ENCODE measurements at regions not wholly inside any gene's neighbourhood (a gene's known extent, or its start where the extent isn't known, plus 50 kb on each side); places are given as distances from the start of the nearest gene placed in this dataset.

DNA sequence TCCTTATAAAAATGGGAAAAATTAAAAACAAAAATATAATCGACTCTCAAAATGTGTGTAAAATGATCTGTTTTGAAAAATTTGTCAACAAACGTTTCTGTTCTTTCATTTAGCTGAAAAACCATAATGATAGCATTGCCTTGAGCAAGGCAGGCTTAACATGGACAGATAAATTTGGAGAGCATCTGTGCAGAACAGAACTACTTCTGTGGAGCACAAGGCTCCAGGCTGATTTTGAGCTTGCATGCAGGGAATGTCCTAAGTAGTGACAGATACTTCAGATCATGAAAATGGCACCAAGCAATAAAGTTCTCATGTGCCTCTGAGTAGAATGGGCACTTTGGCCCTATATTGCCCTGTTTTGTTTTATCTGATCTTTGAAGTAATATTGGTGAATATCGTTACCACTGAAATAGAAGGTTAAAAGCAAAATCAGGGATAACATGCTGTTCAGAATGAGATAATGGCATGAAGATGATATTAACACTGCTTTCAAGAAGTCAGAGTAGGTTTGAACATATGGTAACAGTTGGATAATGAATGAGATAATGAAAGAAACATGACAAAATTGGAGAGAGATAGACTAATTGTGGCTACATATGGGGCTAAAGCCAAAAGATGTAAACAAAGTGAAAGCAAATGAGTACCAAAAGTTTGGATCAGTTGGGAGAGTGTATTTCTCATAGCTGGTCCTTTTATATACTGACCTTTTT, 730.5 kb upstream of the CCDC179 start:
- Mint-ChIP-seq H3K27ac (no peak overlapping the region), H3K27me3 (ENCODE audit: low read depth) (no peaks in the 10 kb centered on the region), H3K4me3 (no peak overlapping the region), H3K36me3 (ENCODE audit: low read depth) (peaks cover 4% of the 10 kb centered on the region), H3K9me3 (peaks cover 7% of the 10 kb centered on the region), H3K4me1 (peaks cover 3% of the 10 kb centered on the region)
- TF ChIP-seq CTCF (IDR thresholded peaks at IDR 0.05; ENCODE audit: unreplicated experiment in 3 of 3), result no peak

GRCh38 chr11:23594755-23595154, 734.5 kb upstream of the CCDC179 start:
- H3K36me3 Mint-ChIP-seq (ENCODE audit: low read depth), result no peaks in the 10 kb centered on the region
- no peaks in the 10 kb centered on the region for H3K27me3 Mint-ChIP-seq (ENCODE audit: low read depth)
- H3K9me3 Mint-ChIP-seq, result no peaks in the 10 kb centered on the region
- no peak overlapping the region for H3K4me3 Mint-ChIP-seq
- H3K27ac Mint-ChIP-seq, result no peak overlapping the region
- H3K4me1 Mint-ChIP-seq, result no peaks in the 10 kb centered on the region
- TF ChIP-seq CTCF (IDR thresholded peaks at IDR 0.05; ENCODE audit: unreplicated experiment in 3 of 3), result no peak

GRCh38 chr11:23604966-23605365, 744.7 kb upstream of the CCDC179 start:
- no peak overlapping the region for H3K27ac Mint-ChIP-seq
- H3K27me3 Mint-ChIP-seq (ENCODE audit: low read depth), result no peaks in the 10 kb centered on the region
- no peak overlapping the region for H3K4me3 Mint-ChIP-seq
- no peaks in the 10 kb centered on the region for H3K4me1 Mint-ChIP-seq
- TF ChIP-seq CTCF (IDR thresholded peaks at IDR 0.05; ENCODE audit: unreplicated experiment in 3 of 3), result no peak
- H3K36me3 Mint-ChIP-seq (ENCODE audit: low read depth), result no peaks in the 10 kb centered on the region
- no peaks in the 10 kb centered on the region for H3K9me3 Mint-ChIP-seq

DNA sequence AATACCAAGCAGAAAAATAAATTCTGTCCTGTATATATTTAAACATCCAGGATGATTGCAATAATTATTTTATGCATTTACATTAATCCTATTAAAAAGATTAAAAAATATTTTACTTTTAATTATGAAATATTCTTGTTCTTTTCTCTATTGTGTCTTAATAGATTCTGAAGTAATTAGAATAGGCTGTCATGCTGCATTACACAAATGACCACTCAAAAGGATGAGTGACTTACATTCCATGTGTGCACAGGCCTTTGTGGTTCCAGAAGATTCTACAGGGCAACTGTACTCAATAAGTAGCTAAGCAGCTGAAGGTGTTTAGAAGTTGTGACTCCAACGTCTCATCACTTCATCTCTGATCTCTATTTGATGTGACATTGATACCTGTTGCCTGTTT, 745.9 kb upstream of the CCDC179 start:
- Mint-ChIP-seq H3K4me3 (no peak overlapping the region), H3K27me3 (ENCODE audit: low read depth) (no peaks in the 10 kb centered on the region), H3K27ac (no peak overlapping the region), H3K9me3 (no peaks in the 10 kb centered on the region), H3K4me1 (no peaks in the 10 kb centered on the region), H3K36me3 (ENCODE audit: low read depth) (no peaks in the 10 kb centered on the region)
- no peak for TF ChIP-seq CTCF (IDR thresholded peaks at IDR 0.05; ENCODE audit: unreplicated experiment in 3 of 3)

DNA sequence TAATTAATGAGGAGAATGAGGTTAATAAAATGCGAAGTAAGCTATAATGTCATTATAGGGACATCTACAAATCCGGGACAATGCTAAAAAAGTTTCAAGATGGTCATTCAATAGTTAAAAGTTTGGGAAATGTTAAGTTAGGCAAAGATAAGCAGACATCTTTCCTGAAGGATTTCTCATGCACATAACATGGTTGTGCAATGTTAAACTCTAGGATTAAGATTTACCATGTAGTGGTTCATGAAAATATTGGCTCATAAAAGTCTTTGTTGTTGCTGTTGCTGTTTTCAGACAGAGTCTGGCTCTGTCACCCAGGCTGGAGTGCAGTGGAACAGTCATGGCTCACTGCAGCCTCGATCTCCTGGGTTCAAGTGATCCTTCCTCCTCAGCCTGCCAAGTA, 751.5 kb upstream of the CCDC179 start:
- Mint-ChIP-seq H3K27ac (no peak overlapping the region), H3K4me3 (no peak overlapping the region), H3K9me3 (peaks cover 3% of the 10 kb centered on the region), H3K36me3 (ENCODE audit: low read depth) (no peaks in the 10 kb centered on the region), H3K27me3 (ENCODE audit: low read depth) (no peaks in the 10 kb centered on the region), H3K4me1 (no peaks in the 10 kb centered on the region)
- no peak for TF ChIP-seq CTCF (IDR thresholded peaks at IDR 0.05; ENCODE audit: unreplicated experiment in 3 of 3)

- no peaks in the 10 kb centered on the region for H3K4me1 Mint-ChIP-seq
- H3K36me3 Mint-ChIP-seq (ENCODE audit: low read depth), result no peaks in the 10 kb centered on the region
- TF ChIP-seq CTCF (IDR thresholded peaks at IDR 0.05; ENCODE audit: unreplicated experiment in 3 of 3), result no peak
Measured at GRCh38 chr11:23620617-23621016, 760.3 kb upstream of the CCDC179 start.

More at GRCh38 chr11:23620617-23621016, 760.3 kb upstream of the CCDC179 start:
- peaks cover 3% of the 10 kb centered on the region for H3K9me3 Mint-ChIP-seq
- no peaks in the 10 kb centered on the region for H3K27me3 Mint-ChIP-seq (ENCODE audit: low read depth)
- H3K27ac Mint-ChIP-seq, result no peak overlapping the region
- no peak overlapping the region for H3K4me3 Mint-ChIP-seq
